Endothelial cell of umbilical vein (primary cell): ENCODE measurements at regions not wholly inside any gene's neighbourhood (a gene's known extent, or its start where the extent isn't known, plus 50 kb on each side); places are given as distances from the start of the nearest gene placed in this dataset.

Experiments
- BruUV-seq: library from RNA; stranded (reverse); fragments of 400-500 nt; replicated peaks from 2 replicates; lab custom pipeline; 2021; lab: Mats Ljungman, UMichigan
- CTCF ChIA-PET: fragments of 300-600, 350-600 bp; sonication (Branson Sonifier 250); formaldehyde crosslinking; loops from one replicate; lab custom pipeline; 2021; ENCODE audit warnings: antibody characterized with exemption, inconsistent platforms; lab: Charles Lee
- POLR2A ChIA-PET: fragments of 300-600, 350-600 bp; sonication (Branson Sonifier 250); formaldehyde crosslinking; loops from one replicate; lab custom pipeline; 2021; ENCODE audit warnings: antibody characterized with exemption, inconsistent platforms; lab: Charles Lee
- DNase-seq: peaks from one replicate; pipeline ENCODE4 v3.0.0-alpha.2; 2011; ENCODE audit warnings: low read depth, low spot score
- FAIRE-seq: peaks from 2 replicates; lab custom pipeline; 2011; peaks lifted over from hg19 to GRCh38; lab: Jason Lieb, UNC
- H2AFZ ChIP-seq: 2 replicates; pipeline ENCODE4 v1.6.0; 2012; ENCODE audit warnings: low read depth, low read length, control low read depth, inconsistent platforms
- H3K27ac ChIP-seq: 2 replicates; pipeline ENCODE4 v1.5.1; 2011; ENCODE audit warnings: low read depth, mild to moderate bottlenecking, control low read depth, low read length, moderate library complexity; ENCODE audit not compliant: insufficient read depth
- H3K27me3 ChIP-seq, 2 experiments: 2 replicates each; pipeline versions ENCODE4 v1.6.0 to v1.6.1; 2011; ENCODE audit warnings: low read length in 2 of 2, mixed read lengths in 1 of 2; ENCODE audit not compliant: control insufficient read depth in 2 of 2, insufficient read depth in 2 of 2
- H3K36me3 ChIP-seq, 2 experiments: 2 replicates in 1 of 2; 3 replicates in 1 of 2; pipeline ENCODE4 v1.5.1; 2011; ENCODE audit warnings: low read length in 2 of 2, mild to moderate bottlenecking in 1 of 2, moderate library complexity in 1 of 2; ENCODE audit not compliant: control insufficient read depth in 2 of 2, insufficient read depth in 2 of 2; ENCODE audit errors: extremely low read depth in 1 of 2
- H3K4me1 ChIP-seq: 3 replicates; pipeline ENCODE4 v1.5.1; 2011; ENCODE audit warnings: mild to moderate bottlenecking, low read length; ENCODE audit not compliant: control insufficient read depth, insufficient read depth; ENCODE audit errors: extremely low read depth
- H3K4me2 ChIP-seq: 2 replicates; pipeline ENCODE4 v1.6.1; 2011; ENCODE audit warnings: low read length, control low read depth, mixed read lengths; ENCODE audit not compliant: insufficient read depth
- H3K4me3 ChIP-seq, 3 experiments: fragments of 200-600 bp in 1 of 3; sonication (generic), shearing (Covaris generic) in 1 of 3; replicated peaks in 1 of 3; 2 replicates each; pipeline ENCODE4 v1.5.1; 2011 to 2016; ENCODE audit warnings: control low read depth in 3 of 3, low read length in 3 of 3, mild to moderate bottlenecking in 2 of 3, inconsistent platforms in 1 of 3, low read depth in 1 of 3, moderate library complexity in 1 of 3; ENCODE audit not compliant: insufficient read depth in 1 of 3
- H3K79me2 ChIP-seq: 2 replicates; pipeline ENCODE4 v1.6.0; 2012; ENCODE audit warnings: low read length, inconsistent platforms; ENCODE audit not compliant: control insufficient read depth, insufficient read depth
- H3K9ac ChIP-seq: replicated peaks from 2 replicates; pipeline ENCODE3; 2011; ENCODE audit warnings: low read length, control low read depth; ENCODE audit not compliant: insufficient read depth; ENCODE audit errors: extremely low read depth
- H3K9me1 ChIP-seq: replicated peaks from 3 replicates; pipeline ENCODE4 v1.6.0; 2011; ENCODE audit warnings: mild to moderate bottlenecking, low read length; ENCODE audit not compliant: control insufficient read depth, insufficient read depth; ENCODE audit errors: extremely low read depth
- H3K9me3 ChIP-seq: replicated peaks from 2 replicates; pipeline ENCODE4 v1.5.1; 2012; ENCODE audit warnings: low read length, inconsistent platforms; ENCODE audit not compliant: control insufficient read depth, insufficient read depth
- H4K20me1 ChIP-seq: replicated peaks from 2 replicates; pipeline ENCODE3; 2011; ENCODE audit warnings: mild to moderate bottlenecking, low read length; ENCODE audit not compliant: control insufficient read depth, insufficient read depth; ENCODE audit errors: extremely low read depth
- CTCF ChIP-seq, 2 donors: IDR thresholded peaks; 1 replicate in 1 of 2; 2 replicates in 1 of 2; pipeline ENCODE4 v1.5.1; 2011; ENCODE audit warnings: low read length in 2 of 2, mild to moderate bottlenecking in 2 of 2, moderate library complexity in 2 of 2, control low read depth in 1 of 2, inconsistent platforms in 1 of 2, low read depth in 1 of 2; ENCODE audit not compliant: insufficient read depth in 1 of 2; ENCODE audit errors: extremely low read depth in 1 of 2
- EZH2 ChIP-seq: IDR thresholded peaks from 2 replicates; pipeline ENCODE4 v1.6.1; 2012; ENCODE audit warnings: borderline replicate concordance, low read depth, mild to moderate bottlenecking, moderate library complexity, low read length, inconsistent platforms; ENCODE audit not compliant: severe bottlenecking
- FOS ChIP-seq: IDR thresholded peaks from 2 replicates; pipeline ENCODE4 v1.6.1; 2011; ENCODE audit warnings: mild to moderate bottlenecking, low read length, moderate library complexity, borderline replicate concordance; ENCODE audit not compliant: insufficient read depth
- GATA2 ChIP-seq: IDR thresholded peaks from 2 replicates; pipeline ENCODE4 v1.7.0; 2011; ENCODE audit warnings: low read depth, mild to moderate bottlenecking, moderate library complexity, mixed read lengths, low read length; ENCODE audit not compliant: insufficient read length, insufficient read depth
- JUN ChIP-seq: IDR thresholded peaks from 2 replicates; pipeline ENCODE4 v1.6.1; 2011; ENCODE audit warnings: borderline replicate concordance, low read depth; ENCODE audit not compliant: insufficient read length, insufficient read depth
- MAX ChIP-seq: IDR thresholded peaks from 2 replicates; pipeline ENCODE4 v1.6.1; 2011; ENCODE audit not compliant: insufficient read depth, insufficient read length
- MYC ChIP-seq: IDR thresholded peaks from one replicate; pipeline ENCODE4 v1.6.1; 2011; ENCODE audit warnings: mild to moderate bottlenecking, low read depth, low read length
- POLR2A ChIP-seq: IDR thresholded peaks from 2 replicates; pipeline ENCODE4 v1.6.1; 2012; ENCODE audit warnings: low read depth, mild to moderate bottlenecking, control low read depth, low read length
- POLR2AphosphoS5 ChIP-seq: IDR thresholded peaks from 2 replicates; pipeline ENCODE4 v1.6.1; 2012; ENCODE audit warnings: low read depth, mild to moderate bottlenecking, control low read depth, low read length, moderate library complexity; ENCODE audit not compliant: insufficient read depth
- dilution Hi-C: fragments of 300-500 bp; cut with MboI; formaldehyde crosslinking; loops from one replicate; pipeline ENCODE4 v1.15.0; 2019; ENCODE audit warnings: low sequenced_read_pairs; ENCODE audit not compliant: extremely low pct_ligation_motif_present
- intact Hi-C: fragments of 100-400 bp; cut with micrococcal nuclease; formaldehyde crosslinking; loops from one replicate; pipeline ENCODE4 v1.10.0; 2022

- H3K27ac ChIP-seq = no peak overlapping the region
- BruUV-seq = no TSS peak
- FAIRE-seq = no peak
- dilution Hi-C loops (no loop called here), intact Hi-C loops (no loop called here)
- DNase-seq = no peak
- H3K4me3 ChIP-seq = no peak overlapping the region
- no peak overlapping the region for H3K9ac ChIP-seq
- H4K20me1 ChIP-seq = no peaks in the 10 kb centered on the region
- H3K4me2 ChIP-seq = no peak overlapping the region
- no peaks in the 10 kb centered on the region for H3K36me3 ChIP-seq
- no peaks in the 10 kb centered on the region for H3K27me3 ChIP-seq
- H3K79me2 ChIP-seq = no peaks in the 10 kb centered on the region
- H3K9me3 ChIP-seq = no peaks in the 10 kb centered on the region
- TF ChIP-seq EZH2 (no peak), POLR2A (no peak), JUN (no peak), CTCF (IDR thresholded peaks at IDR 0.05; ENCODE audit: extremely low read depth in 1 of 2, insufficient read depth in 1 of 2, low read depth in 1 of 2, low read length in 2 of 2) (no peak), GATA2 (no peak), MYC (no peak), POLR2AphosphoS5 (no peak), FOS (no peak), MAX (no peak)
- H2AFZ ChIP-seq = no peak overlapping the region
- no peaks in the 10 kb centered on the region for H3K4me1 ChIP-seq
- CTCF ChIA-PET = no interaction called here
- POLR2A ChIA-PET = no interaction called here
- H3K9me1 ChIP-seq = no peaks in the 10 kb centered on the region
Measured at GRCh38 chr7:97293031-97293430, 175.5 kb downstream of the SDHAF3 start.
